Effector memory CD4-positive, alpha-beta T cell (primary cell): ENCODE measurements at regions not wholly inside any gene's neighbourhood (a gene's known extent, or its start where the extent isn't known, plus 50 kb on each side); places are given as distances from the start of the nearest gene placed in this dataset.
"Not testable (repeated sequence)": the region's sequence is repeated elsewhere in the genome, so short reads cannot be mapped to it uniquely, and the experiment has no call there.

Experiments
- DNase-seq, 3 donors: peaks; one replicate each; pipeline ENCODE4 v3.0.0-alpha.2; 2020
- H3K27ac ChIP-seq: 2 replicates; pipeline ENCODE4 v1.7.0; 2013; ENCODE audit warnings: mild to moderate bottlenecking, low read length, moderate library complexity; ENCODE audit not compliant: insufficient read depth, poor library complexity, severe bottlenecking
- H3K27me3 ChIP-seq: replicated peaks from 2 replicates; pipeline ENCODE4 v1.7.0; 2013; ENCODE audit warnings: mild to moderate bottlenecking, low read length; ENCODE audit not compliant: insufficient read depth, control insufficient read depth, poor library complexity, severe bottlenecking
- H3K36me3 ChIP-seq: 2 replicates; pipeline ENCODE4 v1.7.0; 2013; ENCODE audit warnings: mild to moderate bottlenecking, low read length, moderate library complexity; ENCODE audit not compliant: control insufficient read depth, insufficient read depth
- H3K4me1 ChIP-seq: 2 replicates; pipeline ENCODE4 v1.7.0; 2013; ENCODE audit warnings: low read length, mild to moderate bottlenecking; ENCODE audit not compliant: control insufficient read depth, insufficient read depth, poor library complexity, severe bottlenecking
- H3K4me3 ChIP-seq: 2 replicates; pipeline ENCODE4 v1.7.0; 2013; ENCODE audit warnings: low read length, low read depth, mild to moderate bottlenecking; ENCODE audit not compliant: insufficient read depth, poor library complexity, severe bottlenecking
- H3K9me3 ChIP-seq: 2 replicates; pipeline ENCODE4 v1.7.0; 2013; ENCODE audit warnings: mild to moderate bottlenecking, low read length, moderate library complexity; ENCODE audit not compliant: control insufficient read depth

DNA sequence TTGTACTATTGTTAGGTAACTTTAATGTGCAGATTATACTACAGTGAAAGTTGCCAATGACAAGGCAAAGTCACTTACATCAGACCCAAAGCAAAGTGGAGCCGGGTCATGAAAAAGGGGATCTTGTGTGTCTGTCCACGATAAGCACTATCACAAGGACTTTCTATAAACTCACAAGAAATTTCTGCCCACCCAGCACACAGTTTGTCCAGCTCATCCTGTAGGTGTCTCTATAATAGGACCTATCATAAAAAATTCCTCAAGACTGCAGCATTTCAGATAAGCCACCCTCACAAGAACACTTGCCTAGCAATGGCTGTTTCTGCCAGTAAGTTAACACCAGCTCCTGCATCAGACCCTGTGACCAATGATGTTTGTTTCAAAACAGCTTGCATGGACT, 335.9 kb downstream of the OR4F29 start:
- not testable (repeated sequence) for H3K27me3 ChIP-seq, H3K4me3 ChIP-seq, H3K9me3 ChIP-seq, H3K27ac ChIP-seq, H3K4me1 ChIP-seq, H3K36me3 ChIP-seq, DNase-seq

DNA sequence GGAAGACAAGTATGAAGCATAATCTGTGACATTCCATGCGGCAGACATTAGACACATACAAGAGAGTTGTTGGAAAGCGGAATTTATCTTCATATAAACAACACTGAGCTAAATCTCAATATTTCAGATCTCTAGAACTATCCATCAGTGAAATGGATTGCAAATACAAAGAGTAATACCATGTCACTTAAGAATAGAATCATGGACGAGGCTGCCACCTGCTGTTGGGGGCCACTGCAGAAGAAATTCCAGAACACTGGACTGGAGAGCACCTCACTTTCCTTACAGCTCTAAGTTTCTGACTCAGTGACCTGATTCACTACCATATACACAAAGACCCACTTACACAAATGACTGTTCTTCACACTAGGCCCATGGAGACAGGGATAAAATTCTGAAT, 346.7 kb downstream of the OR4F29 start:
- H3K9me3 ChIP-seq, H3K27ac ChIP-seq, H3K36me3 ChIP-seq, H3K4me1 ChIP-seq, H3K27me3 ChIP-seq, DNase-seq, H3K4me3 ChIP-seq: not testable (repeated sequence)

DNA sequence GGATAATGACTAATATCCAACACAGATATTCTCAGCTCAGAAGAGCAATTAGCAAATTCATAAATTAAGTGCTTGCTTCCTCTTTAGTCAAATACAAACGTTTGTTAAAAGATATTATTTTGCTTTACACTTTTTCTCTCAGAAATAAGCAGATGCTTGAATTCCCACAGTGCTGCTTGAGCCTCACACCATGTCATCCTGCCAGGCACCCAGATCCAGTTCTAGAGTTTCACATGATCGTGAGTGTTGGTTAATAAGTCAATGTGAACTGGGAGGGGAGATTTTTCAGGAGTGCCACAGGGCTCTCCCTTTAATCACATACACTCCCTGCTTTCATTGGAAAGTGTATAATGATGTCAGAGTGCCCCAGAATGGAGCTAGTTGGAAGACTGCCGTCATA, 352.0 kb downstream of the OR4F29 start:
- H3K4me1 ChIP-seq, H3K27me3 ChIP-seq, H3K4me3 ChIP-seq, H3K27ac ChIP-seq, H3K36me3 ChIP-seq, H3K9me3 ChIP-seq, DNase-seq: not testable (repeated sequence)

DNA sequence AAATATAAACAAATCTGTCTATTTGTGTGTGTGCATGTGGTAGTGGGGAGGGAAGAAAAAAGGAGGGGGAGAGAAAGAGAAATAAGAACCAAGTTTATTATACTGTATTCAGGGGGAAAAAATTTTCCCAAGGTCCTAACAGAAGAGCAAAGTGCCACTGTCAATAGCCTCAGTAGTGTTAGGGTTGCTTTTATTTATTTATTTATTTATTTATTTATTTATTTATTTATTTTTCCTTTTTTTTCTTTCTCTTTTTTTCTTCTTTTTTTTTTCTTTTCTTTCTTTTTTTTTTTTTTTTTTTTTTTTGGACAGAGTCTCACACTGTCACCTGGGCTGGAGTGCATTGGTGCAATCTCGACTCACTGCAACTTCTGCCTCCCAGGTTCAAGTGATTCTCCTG, 352.7 kb downstream of the OR4F29 start:
- H3K4me1 ChIP-seq, H3K9me3 ChIP-seq, H3K27me3 ChIP-seq: not testable (repeated sequence)

DNA sequence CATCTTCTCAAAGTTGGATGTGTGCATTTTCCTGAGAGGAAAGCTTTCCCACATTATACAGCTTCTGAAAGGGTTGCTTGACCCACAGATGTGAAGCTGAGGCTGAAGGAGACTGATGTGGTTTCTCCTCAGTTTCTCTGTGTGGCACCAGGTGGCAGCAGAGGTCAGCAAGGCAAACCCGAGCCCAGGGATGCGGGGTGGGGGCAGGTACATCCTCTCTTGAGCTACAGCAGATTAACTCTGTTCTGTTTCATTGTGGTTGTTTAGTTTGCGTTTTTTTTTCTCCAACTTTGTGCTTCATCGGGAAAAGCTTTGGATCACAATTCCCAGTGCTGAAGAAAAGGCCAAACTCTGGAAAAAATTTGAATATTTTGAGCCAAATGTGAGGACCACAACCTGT, 360.2 kb downstream of the OR4F29 start:
- not testable (repeated sequence) for H3K36me3 ChIP-seq, H3K4me1 ChIP-seq, H3K27me3 ChIP-seq, H3K4me3 ChIP-seq, DNase-seq, H3K9me3 ChIP-seq, H3K27ac ChIP-seq

More for the DNA sequence above, 352.7 kb downstream of the OR4F29 start:
- not testable (repeated sequence) for H3K36me3 ChIP-seq, DNase-seq, H3K27ac ChIP-seq, H3K4me3 ChIP-seq

DNA sequence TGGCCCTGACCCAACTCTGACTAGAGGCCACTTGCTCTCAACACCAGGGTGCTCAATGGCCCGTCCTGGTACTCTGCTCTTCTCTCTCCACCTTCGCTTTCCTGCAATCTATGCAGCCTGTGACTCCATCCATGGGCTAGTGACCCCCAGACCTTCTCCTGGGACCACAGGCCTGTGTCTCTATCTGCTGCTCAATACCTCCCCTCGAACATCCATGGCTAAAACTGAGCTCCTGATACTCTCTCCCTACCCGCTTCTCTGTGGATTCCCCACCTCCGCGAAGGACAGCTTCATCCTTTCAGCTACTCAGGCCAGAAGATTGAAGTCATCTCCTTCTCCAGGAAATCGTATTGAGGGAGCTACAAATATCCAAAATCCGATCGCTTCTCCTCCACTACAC, 363.4 kb downstream of the OR4F29 start:
- not testable (repeated sequence) for H3K27ac ChIP-seq, H3K27me3 ChIP-seq

DNA sequence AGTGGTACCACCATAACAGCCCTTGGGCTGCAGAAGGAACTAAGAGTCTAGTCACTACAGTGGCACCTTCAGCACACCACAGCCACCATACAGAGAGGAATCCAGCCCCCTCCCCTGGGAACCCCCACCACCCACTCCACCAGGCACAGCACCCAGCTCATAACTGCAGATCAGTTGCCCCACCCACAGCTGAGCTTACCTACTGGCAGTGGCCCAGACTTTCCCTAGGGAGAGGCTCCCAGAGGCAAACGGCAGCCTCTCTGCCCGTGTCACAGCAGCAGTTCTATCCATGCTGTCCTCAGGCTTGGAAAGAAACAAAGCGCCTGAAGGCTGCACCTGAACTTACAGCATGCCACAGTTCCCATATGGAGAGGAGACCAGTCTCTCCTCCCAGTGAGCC, 372.3 kb downstream of the OR4F29 start:
- DNase-seq, H3K4me3 ChIP-seq, H3K4me1 ChIP-seq, H3K9me3 ChIP-seq, H3K36me3 ChIP-seq, H3K27ac ChIP-seq, H3K27me3 ChIP-seq: not testable (repeated sequence)

More for the DNA sequence above, 363.4 kb downstream of the OR4F29 start:
- H3K9me3 ChIP-seq, H3K4me3 ChIP-seq, H3K36me3 ChIP-seq, H3K4me1 ChIP-seq, DNase-seq: not testable (repeated sequence)

DNA sequence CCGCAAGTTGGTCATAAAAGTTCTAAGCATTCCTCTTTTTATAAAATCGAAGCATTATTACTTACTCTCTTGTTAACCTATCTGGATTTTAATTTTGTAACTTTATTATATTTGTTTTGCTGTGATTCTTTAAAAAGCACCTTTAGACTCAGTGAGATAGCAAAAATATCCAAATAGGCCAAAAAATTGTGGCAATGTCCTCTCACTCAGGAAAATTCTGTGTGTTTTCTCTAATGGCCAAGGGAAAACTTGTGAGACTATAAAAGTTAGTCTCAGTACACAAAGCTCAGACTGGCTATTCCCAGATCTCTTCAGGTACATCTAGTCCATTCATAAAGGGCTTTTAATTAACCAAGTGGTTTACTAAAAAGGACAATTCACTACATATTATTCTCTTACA, 386.4 kb downstream of the OR4F29 start, which contains the start of gene OR4F5:
OR4F5 (plus strand) TSS at position 301 of the 400 bp plus-strand sequence.
- not testable (repeated sequence) for H3K9me3 ChIP-seq, H3K4me3 ChIP-seq, H3K4me1 ChIP-seq, H3K36me3 ChIP-seq, H3K27me3 ChIP-seq, H3K27ac ChIP-seq, DNase-seq

DNA sequence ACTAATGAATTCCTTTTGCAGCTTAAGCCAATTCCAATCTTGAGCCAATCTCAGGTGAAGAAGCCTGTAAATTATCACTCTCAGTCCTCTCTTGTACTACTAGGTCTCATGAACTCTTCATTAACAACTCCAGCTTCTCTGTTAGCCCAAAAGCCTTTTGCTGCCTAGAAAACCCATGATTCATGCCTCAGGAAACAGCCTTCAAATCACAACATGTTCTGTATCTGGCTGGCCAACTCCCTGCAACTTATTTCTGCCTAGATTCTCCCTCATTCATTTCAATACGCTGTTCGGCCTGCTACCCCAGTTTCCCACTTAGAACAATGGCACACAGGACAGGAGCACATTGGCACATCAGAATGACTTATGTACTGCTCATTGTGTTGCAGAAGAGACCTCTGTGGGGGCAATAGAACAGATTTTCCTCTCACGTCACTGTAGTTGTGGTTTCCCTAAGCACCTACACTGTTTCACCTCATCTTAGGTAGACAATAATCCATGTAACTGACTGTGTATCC, 395.4 kb downstream of the OR4F29 start:
- not testable (repeated sequence) for H3K27me3 ChIP-seq, H3K9me3 ChIP-seq, H3K4me1 ChIP-seq, H3K4me3 ChIP-seq, H3K27ac ChIP-seq, DNase-seq, H3K36me3 ChIP-seq

DNA sequence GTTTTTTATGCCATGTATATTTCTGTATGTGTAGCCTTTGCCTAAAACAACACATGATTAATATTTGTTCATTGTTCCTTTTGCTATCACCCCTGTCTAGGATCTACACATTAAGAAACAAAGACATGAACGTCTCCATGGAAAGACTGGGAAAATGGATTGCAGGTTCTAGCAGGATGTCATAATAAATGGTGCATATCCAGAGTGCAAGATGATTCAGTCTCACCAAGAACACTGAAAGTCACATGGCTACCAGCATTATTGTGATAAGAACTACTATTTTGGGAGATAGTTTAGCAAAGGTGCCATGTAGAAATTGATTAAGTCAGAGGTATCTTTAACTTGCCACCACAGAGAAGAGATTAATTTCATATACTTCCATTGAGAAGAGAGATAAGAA, 398.3 kb downstream of the OR4F29 start:
- DNase-seq, H3K36me3 ChIP-seq, H3K27ac ChIP-seq, H3K27me3 ChIP-seq, H3K4me1 ChIP-seq, H3K4me3 ChIP-seq, H3K9me3 ChIP-seq: not testable (repeated sequence)

DNA sequence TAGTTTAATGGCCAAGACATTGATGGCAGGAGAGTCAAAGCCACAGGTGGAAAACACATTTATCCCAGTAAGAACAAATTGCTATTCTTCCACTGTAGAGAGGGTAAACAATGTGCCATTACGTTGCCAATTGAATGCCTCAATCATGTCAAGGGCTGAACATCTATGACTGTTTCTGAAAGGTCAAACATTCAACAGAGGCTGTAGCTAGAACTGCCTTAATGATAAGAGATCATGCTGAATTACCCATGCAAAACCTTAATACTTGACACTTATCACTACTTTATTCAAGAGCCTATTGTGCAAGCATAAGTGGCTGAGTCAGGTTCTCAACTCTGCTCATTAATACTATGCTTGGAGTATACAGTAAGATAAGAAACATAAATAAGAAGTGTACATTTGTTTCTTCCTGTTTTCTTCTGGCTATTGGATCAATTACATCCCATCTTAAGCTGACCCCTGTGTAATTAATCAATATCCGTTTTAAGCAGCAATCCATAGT, 409.5 kb downstream of the OR4F29 start:
- H3K27ac ChIP-seq, H3K4me1 ChIP-seq, H3K36me3 ChIP-seq, H3K27me3 ChIP-seq, H3K4me3 ChIP-seq, H3K9me3 ChIP-seq, DNase-seq: not testable (repeated sequence)
